Panc1 (cell line): ENCODE measurements at regions not wholly inside any gene's neighbourhood (a gene's known extent, or its start where the extent isn't known, plus 50 kb on each side); places are given as distances from the start of the nearest gene placed in this dataset. TPM values are rescaled to one million over a fixed set of nuclear protein-coding genes. Genes with fewer than 3 reads are reported as not detected.

Experiments
- microRNA-seq: library from miRNA; unstranded; fragments of <30 nt; microRNA quantifications from one replicate; pipeline ENCODE4 v1.1.0, GENCODE V29; 2020; ENCODE audit not compliant: unreplicated experiment

Small RNA genes in the stretch of these regions (microRNA-seq; reads per million reads assigned to microRNA genes)
- gene MIR129-2 = 6.0 reads per million, percentile 18 among the genes with 10 or more reads in this experiment
- not detected for gene MIR670
